Stomach (tissue), 8 donors: ENCODE measurements at regions not wholly inside any gene's neighbourhood (a gene's known extent, or its start where the extent isn't known, plus 50 kb on each side); places are given as distances from the start of the nearest gene placed in this dataset.

Source experiments
- DNase-seq, 2 donors: peaks; one replicate each; pipeline versions ENCODE4 v3.0.0 to v3.0.0-alpha.2; 2013 to 2019
- H3K27ac ChIP-seq, 5 donors: fragments of 200-600 bp in 4 of 5; sonication (generic) in 4 of 5; one replicate each; pipeline ENCODE4 v1.5.1; 2013 to 2019; ENCODE audit warnings: mild to moderate bottlenecking in 1 of 5, moderate library complexity in 1 of 5
- H3K27me3 ChIP-seq, 3 donors: fragments of 200-600 bp; sonication (generic); one replicate each; pipeline ENCODE4 v1.5.1; 2017 to 2019; ENCODE audit warnings: mixed run types in 1 of 3
- H3K36me3 ChIP-seq, 4 donors: fragments of 200-600 bp; sonication (generic); 1 replicate in 3 of 4; 2 replicates in 1 of 4; pipeline ENCODE4 v1.5.1; 2016 to 2019
- H3K4me1 ChIP-seq, 4 donors: fragments of 200-600 bp; sonication (generic); one replicate each; pipeline ENCODE4 v1.5.1; 2016 to 2019
- H3K4me3 ChIP-seq, 4 donors: fragments of 200-600 bp; sonication (generic) in 3 of 4; one replicate each; pipeline ENCODE4 v1.5.1; 2016 to 2019; ENCODE audit warnings: mild to moderate bottlenecking in 1 of 4
- H3K9me3 ChIP-seq, 4 donors: fragments of 200-600 bp; sonication (generic); one replicate each; pipeline ENCODE4 v1.5.1; 2016 to 2019
- EP300 ChIP-seq: sonication (generic); formaldehyde crosslinking; IDR thresholded peaks from one replicate; pipeline ENCODE4 v1.6.1; 2017; ENCODE audit warnings: antibody characterized with exemption
- POLR2A ChIP-seq, 4 donors: fragments of 450-650 bp; IDR thresholded peaks; one replicate each; pipeline ENCODE4 v1.6.1; 2016; ENCODE audit warnings: antibody characterized with exemption in 4 of 4, control low read depth in 2 of 4, mild to moderate bottlenecking in 1 of 4, moderate library complexity in 1 of 4
- POLR2AphosphoS5 ChIP-seq, 3 donors: sonication (generic); formaldehyde crosslinking; IDR thresholded peaks; one replicate each; pipeline ENCODE4 v1.6.1; 2016; ENCODE audit warnings: antibody characterized with exemption in 3 of 3
- WGBS, 5 donors: extraction: QIAGEN DNeasy Blood & Tissue Kit in 3 of 5; methylation state at CpG; one replicate each; pipeline versions ENCODE4 v1.1.5 to v1.1.7; 2013 to 2018; 5-methylcytosine and 5-hydroxymethylcytosine counted together
- intact Hi-C: fragments of 100-400 bp; cut with DNase I; formaldehyde crosslinking; loops from one replicate; pipeline ENCODE4 v1.15.1; 2023; ENCODE audit warnings: low total_unique reads
- TF ChIP-seq, protein P1 (sequence below), 7 experiments: fragments of 450-650 bp in 4 of 7; fragments of 200-600 bp in 3 of 7; sonication (generic) in 3 of 7; IDR thresholded peaks; one replicate each; pipeline ENCODE4 v1.5.1; 2016 to 2019; ENCODE audit warnings: antibody characterized with exemption in 7 of 7, control low read depth in 2 of 7, mild to moderate bottlenecking in 1 of 7
- donor health status: healthy with polysubstance abuse.
- donor health status: Bipolar disorder and iron deficiency.
- donor health status: healthy.

DNA sequence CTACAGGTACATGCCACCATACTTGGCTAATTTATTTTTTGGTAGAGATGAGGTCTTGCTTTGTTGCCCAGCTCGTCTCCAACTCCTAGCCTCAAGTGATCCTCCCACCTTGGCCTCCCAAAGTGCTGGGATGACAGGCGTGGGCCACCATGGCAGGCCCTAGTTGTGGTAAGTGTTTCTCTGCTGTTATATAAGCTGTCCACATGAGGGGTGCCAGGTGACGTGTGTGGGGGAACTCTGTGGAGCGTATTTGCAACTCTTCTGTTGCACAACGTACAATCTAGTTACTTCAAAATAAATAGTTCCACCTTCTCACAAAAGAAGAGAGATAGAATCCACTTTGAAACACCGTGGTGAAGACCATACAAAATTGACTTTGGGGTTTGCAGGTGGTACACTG, 125.1 kb downstream of the NCOR2 start:
- Histone ChIP-seq H3K4me3 (no peak overlapping the region), H3K27ac (peak overlapping the region in 4 of 5 donors; percentile 42 to 66 (median 56)), H3K4me1 (peaks cover 6 to 45% (median 24%) of the 10 kb centered on the region in 4 donors), H3K36me3 (peaks cover 13 to 78% (median 63%) of the 10 kb centered on the region in 4 donors), H3K27me3 (no peaks in the 10 kb centered on the region), H3K9me3 (no peaks in the 10 kb centered on the region)
- TF ChIP-seq, protein P1, sequence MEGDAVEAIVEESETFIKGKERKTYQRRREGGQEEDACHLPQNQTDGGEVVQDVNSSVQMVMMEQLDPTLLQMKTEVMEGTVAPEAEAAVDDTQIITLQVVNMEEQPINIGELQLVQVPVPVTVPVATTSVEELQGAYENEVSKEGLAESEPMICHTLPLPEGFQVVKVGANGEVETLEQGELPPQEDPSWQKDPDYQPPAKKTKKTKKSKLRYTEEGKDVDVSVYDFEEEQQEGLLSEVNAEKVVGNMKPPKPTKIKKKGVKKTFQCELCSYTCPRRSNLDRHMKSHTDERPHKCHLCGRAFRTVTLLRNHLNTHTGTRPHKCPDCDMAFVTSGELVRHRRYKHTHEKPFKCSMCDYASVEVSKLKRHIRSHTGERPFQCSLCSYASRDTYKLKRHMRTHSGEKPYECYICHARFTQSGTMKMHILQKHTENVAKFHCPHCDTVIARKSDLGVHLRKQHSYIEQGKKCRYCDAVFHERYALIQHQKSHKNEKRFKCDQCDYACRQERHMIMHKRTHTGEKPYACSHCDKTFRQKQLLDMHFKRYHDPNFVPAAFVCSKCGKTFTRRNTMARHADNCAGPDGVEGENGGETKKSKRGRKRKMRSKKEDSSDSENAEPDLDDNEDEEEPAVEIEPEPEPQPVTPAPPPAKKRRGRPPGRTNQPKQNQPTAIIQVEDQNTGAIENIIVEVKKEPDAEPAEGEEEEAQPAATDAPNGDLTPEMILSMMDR (IDR thresholded peaks at IDR 0.05) = no peak
- no peak for TF ChIP-seq EP300
- TF ChIP-seq POLR2A (IDR thresholded peaks at IDR 0.05) = no peak
- no peak for TF ChIP-seq POLR2AphosphoS5 (IDR thresholded peaks at IDR 0.05)
- WGBS, 5 donors = 80 to 92% (median 90%) methylated on average over 6 of the region's 6 CpGs
- no peak for DNase-seq
- intact Hi-C loops = no loop called here

DNA sequence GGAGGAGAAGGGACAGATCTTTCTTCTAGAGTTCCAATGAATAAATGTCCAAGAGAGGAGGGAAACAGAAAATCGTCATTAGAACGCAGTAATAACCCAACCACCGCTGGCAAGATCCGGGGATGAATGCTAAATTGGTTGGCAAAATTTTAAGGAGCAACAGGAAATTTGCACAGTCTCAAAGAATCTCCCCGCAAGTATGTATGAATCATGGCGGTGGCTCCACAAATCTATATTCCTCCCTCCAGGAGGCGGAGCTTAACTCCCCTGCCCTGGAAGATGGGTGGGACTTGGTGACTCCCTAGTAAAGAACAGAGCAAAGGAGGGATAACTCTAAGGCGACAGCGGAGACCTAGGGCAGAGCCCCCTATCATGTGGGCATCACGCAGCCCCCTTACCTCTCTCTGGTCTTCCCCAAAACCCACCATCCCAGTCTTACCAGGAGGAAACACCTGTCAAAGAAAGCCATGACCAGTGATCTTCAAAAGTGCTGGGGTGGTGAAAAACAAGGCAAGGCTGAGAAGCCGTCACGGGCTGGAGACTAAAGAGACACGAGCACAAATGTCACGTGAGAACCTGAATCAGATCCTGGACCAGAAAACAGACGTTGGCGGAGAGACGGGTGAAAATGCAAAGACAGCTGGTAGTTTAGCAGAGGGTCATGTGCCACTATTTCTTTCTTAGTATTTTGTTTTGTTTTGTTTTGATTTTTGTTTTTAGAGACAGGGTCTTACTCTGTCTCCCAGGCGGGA, 125.8 kb downstream of the NCOR2 start:
- TF ChIP-seq POLR2A (IDR thresholded peaks at IDR 0.05) (no peak), POLR2AphosphoS5 (IDR thresholded peaks at IDR 0.05) (no peak), EP300 (no peak)
- TF ChIP-seq, protein P1 (IDR thresholded peaks at IDR 0.05) = no peak
- H3K4me1 ChIP-seq = peaks cover 6 to 45% (median 25%) of the 10 kb centered on the region in 4 donors
- peak overlapping the region in 4 of 5 donors; percentile 54 to 66 (median 58) for H3K27ac ChIP-seq

DNA sequence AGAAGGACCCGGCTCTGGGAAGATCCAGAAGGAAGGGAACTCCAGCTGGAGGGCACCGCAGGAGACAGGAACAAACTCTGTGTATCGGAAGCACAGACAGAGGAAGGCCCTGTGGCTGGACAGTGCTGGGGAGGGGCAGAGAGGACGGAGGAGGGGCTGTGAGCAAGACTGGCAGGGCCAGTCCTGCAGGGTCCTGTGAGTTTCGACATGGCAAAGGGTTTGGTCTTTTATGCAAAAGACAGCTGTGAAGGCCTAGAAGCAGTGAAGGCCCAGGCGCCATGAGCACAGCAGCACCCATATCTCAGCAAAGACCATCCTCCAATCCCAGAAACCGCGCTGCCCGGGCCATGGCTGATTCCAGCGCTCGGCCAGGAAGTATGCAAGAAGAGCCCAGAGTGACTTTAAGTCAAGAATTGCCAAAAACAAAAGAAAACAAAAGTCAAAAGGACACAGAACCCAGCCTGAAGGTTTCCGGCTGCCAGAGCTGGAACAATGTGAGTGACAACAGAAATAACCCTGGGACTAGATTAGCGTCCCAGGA, 126.5 kb downstream of the NCOR2 start:
- Histone ChIP-seq H3K4me1 (peaks cover 6 to 45% (median 26%) of the 10 kb centered on the region in 4 donors), H3K9me3 (no peaks in the 10 kb centered on the region), H3K36me3 (peaks cover 13 to 81% (median 67%) of the 10 kb centered on the region in 4 donors), H3K27me3 (no peaks in the 10 kb centered on the region), H3K4me3 (no peak overlapping the region), H3K27ac (peak overlapping the region; percentile 44 to 66 (median 57))
- DNase-seq = no peak
- WGBS, 5 donors = 69 to 88% (median 78%) methylated on average over 13 of the region's 13 CpGs
- intact Hi-C loops = no loop called here
- no peak for TF ChIP-seq POLR2AphosphoS5 (IDR thresholded peaks at IDR 0.05)
- no peak for TF ChIP-seq EP300

More for the DNA sequence above, 125.8 kb downstream of the NCOR2 start:
- intact Hi-C loops = no loop called here
- DNase-seq = no peak
- H3K9me3 ChIP-seq = no peaks in the 10 kb centered on the region
- H3K36me3 ChIP-seq = peaks cover 13 to 80% (median 66%) of the 10 kb centered on the region in 4 donors
- WGBS, 5 donors = 72 to 83% (median 79%) methylated on average over 18 of the region's 18 CpGs
- no peak overlapping the region for H3K4me3 ChIP-seq
- H3K27me3 ChIP-seq = no peaks in the 10 kb centered on the region

DNA sequence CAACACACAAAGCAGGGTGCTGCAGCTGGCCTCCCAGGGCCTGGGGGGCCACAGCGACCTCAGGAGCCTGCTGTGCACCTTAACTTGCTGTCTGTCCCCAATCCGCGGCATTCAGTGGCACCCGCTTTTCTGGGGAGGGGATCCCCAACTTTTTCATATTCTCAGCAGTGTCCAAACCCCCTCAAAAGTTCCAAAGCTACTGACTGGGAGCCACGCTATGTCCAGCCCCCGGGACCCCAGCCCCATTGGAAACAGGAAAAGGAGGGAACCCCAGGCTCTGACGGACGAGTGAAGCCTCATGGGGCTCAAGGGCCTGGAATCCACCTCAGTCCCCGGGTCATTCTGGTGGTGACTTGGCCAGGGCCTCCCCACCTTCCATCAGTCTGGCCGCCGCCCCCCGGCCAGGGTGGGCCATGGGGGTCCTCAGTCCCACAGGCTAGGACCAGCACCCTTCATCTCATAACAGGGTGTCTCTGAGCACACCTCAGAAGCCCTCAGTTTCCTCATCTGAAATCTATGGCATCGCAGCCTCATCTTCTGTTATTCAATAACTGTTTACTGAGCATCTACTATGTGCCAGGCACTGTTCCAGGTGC, 127.3 kb downstream of the NCOR2 start:
- H3K27ac ChIP-seq = peak overlapping the region in 4 of 5 donors; percentile 54 to 66 (median 58)
- TF ChIP-seq POLR2AphosphoS5 (IDR thresholded peaks at IDR 0.05) = no peak
- TF ChIP-seq, protein P1 (IDR thresholded peaks at IDR 0.05) = no peak
- no peak for TF ChIP-seq EP300
- no peak for TF ChIP-seq POLR2A (IDR thresholded peaks at IDR 0.05)
- H3K36me3 ChIP-seq = peaks cover 13 to 81% (median 64%) of the 10 kb centered on the region in 4 donors
- WGBS, 5 donors = 93 to 97% (median 96%) methylated on average over 10 to 13 of the region's 13 CpGs
- intact Hi-C loops = no loop called here
- H3K9me3 ChIP-seq = no peaks in the 10 kb centered on the region
- no peak overlapping the region for H3K4me3 ChIP-seq
- no peaks in the 10 kb centered on the region for H3K27me3 ChIP-seq
- H3K4me1 ChIP-seq = peaks cover 6 to 44% (median 26%) of the 10 kb centered on the region in 4 donors
- no peak for DNase-seq
